ENCODE measurements at regions not wholly inside any gene's neighbourhood (a gene's known extent, or its start where the extent isn't known, plus 50 kb on each side); places are given as distances from the start of the nearest gene placed in this dataset.
"Not testable (repeated sequence)": the region's sequence is repeated elsewhere in the genome, so short reads cannot be mapped to it uniquely, and the experiment has no call there.

DNA sequence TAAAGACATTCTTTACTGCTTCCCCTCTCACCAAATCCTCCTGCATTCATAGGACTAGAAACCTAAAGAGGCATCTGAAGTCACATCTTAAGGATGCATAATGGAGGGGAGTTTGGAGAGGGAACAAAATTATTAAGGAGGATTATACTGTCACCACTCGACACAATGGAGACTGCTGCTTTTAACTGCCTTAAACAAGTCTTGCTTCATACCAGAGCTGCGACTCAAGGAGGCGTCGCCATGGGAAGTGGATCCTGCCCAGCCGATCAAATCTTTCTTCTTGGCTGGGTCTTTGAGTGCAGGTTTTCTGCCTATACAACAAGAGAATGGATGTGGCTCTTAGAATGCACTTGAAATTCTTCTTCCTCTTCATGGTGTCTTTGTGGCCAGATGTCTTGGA, 66.7 kb upstream of the FOXE1 start:
- TF ChIP-seq, protein P1, sequence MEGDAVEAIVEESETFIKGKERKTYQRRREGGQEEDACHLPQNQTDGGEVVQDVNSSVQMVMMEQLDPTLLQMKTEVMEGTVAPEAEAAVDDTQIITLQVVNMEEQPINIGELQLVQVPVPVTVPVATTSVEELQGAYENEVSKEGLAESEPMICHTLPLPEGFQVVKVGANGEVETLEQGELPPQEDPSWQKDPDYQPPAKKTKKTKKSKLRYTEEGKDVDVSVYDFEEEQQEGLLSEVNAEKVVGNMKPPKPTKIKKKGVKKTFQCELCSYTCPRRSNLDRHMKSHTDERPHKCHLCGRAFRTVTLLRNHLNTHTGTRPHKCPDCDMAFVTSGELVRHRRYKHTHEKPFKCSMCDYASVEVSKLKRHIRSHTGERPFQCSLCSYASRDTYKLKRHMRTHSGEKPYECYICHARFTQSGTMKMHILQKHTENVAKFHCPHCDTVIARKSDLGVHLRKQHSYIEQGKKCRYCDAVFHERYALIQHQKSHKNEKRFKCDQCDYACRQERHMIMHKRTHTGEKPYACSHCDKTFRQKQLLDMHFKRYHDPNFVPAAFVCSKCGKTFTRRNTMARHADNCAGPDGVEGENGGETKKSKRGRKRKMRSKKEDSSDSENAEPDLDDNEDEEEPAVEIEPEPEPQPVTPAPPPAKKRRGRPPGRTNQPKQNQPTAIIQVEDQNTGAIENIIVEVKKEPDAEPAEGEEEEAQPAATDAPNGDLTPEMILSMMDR (IDR thresholded peaks at IDR 0.05; ENCODE audit: insufficient read depth, low read depth, low read length, missing control alignments) = no peak
- no peak for DNase-seq (ENCODE audit: low read depth)
- H3K4me3 ChIP-seq (ENCODE audit: low read depth, low read length) = no peak overlapping the region

DNA sequence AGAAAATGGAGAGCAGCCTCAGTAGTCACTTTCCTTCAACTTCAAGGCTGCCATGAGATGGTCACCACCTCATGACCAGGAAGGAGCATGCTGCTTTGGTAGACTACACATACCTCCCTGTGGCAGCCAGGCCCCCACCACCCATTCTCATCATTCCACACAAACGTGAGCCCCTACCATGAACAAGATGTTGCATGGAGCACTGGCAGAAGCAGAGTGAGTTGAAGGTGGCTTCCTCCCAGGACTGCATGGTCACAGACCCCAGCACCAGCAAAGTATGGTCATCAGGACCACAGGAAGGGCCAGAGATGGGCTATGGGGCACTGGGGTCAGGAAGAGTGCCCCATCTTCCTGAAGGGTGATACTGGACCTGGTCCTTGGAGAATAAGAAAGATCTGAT, 65.5 kb upstream of the FOXE1 start:
- TF ChIP-seq, protein P1 (IDR thresholded peaks at IDR 0.05; ENCODE audit: insufficient read depth, low read depth, low read length, missing control alignments) = no peak
- no peak for DNase-seq (ENCODE audit: low read depth)

DNA sequence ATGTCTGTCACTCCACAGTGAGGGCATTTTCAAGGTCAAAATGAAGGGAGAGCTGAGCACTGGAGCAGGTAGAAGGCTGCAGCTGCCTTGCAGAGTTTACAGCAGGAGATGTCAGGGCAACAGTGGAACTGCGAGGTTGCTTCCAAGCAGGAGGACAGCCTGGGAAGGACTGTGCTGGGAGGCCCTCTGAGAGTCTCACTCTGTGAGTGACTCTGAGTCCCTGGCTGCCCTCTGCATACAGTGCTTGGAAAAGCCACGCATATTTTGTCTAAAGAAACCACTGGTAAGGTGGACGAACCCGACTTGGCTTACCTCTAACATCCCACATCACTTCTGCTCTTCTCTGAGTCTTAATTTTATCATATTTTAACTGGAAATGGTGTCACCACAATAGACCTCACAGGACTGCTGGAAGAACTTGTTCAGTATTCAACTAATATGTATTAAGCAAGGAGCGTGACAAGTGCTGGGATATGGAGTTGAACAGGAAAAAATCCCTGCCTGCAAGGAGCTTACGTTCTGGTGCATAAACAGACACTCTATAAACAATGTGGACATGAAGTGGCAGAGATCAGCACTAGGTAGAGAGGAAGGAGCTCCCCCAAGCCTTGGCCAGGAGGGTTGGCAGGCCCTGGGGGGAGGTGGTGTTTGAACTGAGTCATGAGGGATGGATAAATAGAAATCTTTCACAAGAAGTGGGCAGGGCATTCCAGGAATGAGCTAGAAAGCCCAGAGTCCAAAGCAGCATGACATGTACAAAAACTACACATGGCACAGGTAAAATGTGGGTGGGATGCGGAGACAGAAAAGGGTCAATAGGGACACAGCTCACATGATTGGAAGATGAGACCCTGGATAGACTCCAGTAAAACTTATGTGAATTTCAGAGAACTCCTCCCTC, 64.0 kb upstream of the FOXE1 start:
- DNase-seq (ENCODE audit: low read depth) = no peak
- H3K4me3 ChIP-seq (ENCODE audit: low read depth, low read length) = no peak overlapping the region
- TF ChIP-seq, protein P1 (IDR thresholded peaks at IDR 0.05; ENCODE audit: insufficient read depth, low read depth, low read length, missing control alignments) = no peak

More for the DNA sequence above, 65.5 kb upstream of the FOXE1 start:
- H3K4me3 ChIP-seq (ENCODE audit: low read depth, low read length) = no peak overlapping the region

DNA sequence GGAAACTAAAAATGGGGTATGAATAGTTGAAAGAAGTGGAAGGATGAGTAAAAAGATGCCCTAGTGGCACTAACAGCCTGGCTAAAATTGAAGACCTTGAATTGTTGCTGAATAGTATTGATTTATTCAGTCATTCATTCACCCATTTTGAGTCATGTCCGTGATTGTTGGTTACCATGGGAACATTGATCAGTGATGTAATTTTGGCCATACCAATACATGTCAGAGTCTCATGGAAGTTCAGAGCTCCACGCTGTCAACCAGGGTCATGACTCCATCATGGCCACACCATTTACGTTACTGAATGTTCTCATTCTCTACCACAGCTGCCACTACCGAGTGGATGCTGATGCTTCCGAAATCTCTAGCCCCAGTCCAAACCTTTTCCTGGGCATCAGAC, 62.5 kb upstream of the FOXE1 start:
- no peak for DNase-seq (ENCODE audit: low read depth)
- no peak overlapping the region for H3K4me3 ChIP-seq (ENCODE audit: low read depth, low read length)
- TF ChIP-seq, protein P1 (IDR thresholded peaks at IDR 0.05; ENCODE audit: insufficient read depth, low read depth, low read length, missing control alignments) = no peak

DNA sequence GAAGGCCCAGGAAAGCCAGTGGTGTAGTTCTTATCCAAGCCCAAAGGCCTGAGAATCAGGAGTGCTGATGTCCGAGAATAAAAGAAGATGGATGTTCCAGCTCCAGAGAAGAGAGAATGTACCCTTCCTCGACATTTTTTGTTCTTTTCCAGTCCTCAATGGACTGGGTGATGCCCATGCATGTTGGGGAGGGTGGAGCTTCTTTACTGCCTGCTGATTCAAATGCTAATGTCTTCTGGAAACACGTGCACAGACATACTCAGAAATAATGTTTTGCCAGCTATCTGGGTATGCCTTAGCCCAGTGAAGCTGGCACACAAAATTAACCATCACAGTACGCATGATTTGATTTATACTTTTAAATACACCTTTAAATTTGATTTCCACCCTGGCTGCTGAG, 61.5 kb upstream of the FOXE1 start:
- TF ChIP-seq, protein P1 (IDR thresholded peaks at IDR 0.05; ENCODE audit: insufficient read depth, low read depth, low read length, missing control alignments) = no peak
- H3K4me3 ChIP-seq (ENCODE audit: low read depth, low read length) = no peak overlapping the region
- no peak for DNase-seq (ENCODE audit: low read depth)

DNA sequence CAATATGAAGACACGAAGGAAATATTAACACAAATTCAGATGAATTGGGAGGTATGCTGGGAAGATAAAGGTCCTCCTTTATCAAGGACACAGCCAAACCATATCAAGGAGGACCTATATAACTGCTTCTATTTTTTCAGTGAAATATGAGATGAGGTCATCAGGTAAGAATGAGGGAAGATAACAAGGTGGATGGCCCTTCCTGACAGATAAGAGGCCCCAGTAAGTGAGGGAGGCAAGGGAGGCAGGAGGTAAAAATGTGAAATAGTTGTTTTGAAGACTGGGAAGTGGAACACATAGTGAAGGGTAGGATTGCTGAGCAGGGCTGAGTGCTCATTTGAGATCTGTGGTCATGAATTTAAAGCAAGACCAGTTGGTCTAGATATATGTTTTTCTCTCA, 60.0 kb upstream of the FOXE1 start:
- DNase-seq (ENCODE audit: low read depth) = no peak
- no peak overlapping the region for H3K4me3 ChIP-seq (ENCODE audit: low read depth, low read length)
- TF ChIP-seq, protein P1 (IDR thresholded peaks at IDR 0.05; ENCODE audit: insufficient read depth, low read depth, low read length, missing control alignments) = no peak

DNA sequence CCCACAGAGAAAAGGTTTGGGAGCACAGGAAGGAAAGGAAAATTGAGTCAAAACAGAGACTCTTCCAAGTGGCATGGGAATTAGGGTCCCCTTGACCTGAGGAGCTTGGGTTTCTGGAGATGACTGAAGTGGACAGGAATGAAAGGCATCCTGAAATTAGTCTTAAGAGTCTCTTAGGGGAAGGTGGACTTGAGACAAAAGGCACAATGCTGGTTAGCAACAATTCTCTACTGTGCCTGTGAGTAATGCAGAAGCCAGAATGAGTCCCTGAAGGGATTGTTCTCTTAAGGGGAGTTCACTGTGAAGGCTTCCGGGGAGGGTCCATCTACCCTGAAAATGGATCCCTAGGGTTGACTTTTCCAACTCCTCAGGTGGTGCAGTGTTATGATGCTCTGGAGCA, 58.4 kb upstream of the FOXE1 start:
- no peak for DNase-seq (ENCODE audit: low read depth)
- TF ChIP-seq, protein P1 (IDR thresholded peaks at IDR 0.05; ENCODE audit: insufficient read depth, low read depth, low read length, missing control alignments) = no peak
- H3K4me3 ChIP-seq (ENCODE audit: low read depth, low read length) = no peak overlapping the region

DNA sequence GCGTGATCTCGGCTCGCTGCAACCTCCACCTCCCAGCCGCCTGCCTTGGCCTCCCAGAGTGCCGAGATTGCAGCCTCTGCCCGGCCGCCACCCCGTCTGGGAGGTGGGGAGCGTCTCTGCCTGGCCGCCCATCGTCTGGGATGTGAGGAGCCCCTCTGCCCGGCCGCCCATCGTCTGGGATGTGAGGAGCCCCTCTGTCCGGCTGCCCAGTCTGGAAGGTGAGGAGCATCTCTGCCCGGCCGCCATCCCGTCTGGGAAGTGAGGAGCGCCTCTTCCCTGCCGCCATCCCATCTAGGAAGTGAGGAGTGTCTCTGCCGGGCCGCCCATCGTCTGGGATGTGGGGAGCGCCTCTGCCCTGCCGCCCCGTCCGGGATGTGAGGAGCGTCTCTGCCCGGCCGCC, 56.9 kb upstream of the FOXE1 start:
- H3K4me3 ChIP-seq (ENCODE audit: low read depth, low read length); DNase-seq (ENCODE audit: low read depth): not testable (repeated sequence)
